ENCODE measurements at regions not wholly inside any gene's neighbourhood (a gene's known extent, or its start where the extent isn't known, plus 50 kb on each side); places are given as distances from the start of the nearest gene placed in this dataset.

DNA sequence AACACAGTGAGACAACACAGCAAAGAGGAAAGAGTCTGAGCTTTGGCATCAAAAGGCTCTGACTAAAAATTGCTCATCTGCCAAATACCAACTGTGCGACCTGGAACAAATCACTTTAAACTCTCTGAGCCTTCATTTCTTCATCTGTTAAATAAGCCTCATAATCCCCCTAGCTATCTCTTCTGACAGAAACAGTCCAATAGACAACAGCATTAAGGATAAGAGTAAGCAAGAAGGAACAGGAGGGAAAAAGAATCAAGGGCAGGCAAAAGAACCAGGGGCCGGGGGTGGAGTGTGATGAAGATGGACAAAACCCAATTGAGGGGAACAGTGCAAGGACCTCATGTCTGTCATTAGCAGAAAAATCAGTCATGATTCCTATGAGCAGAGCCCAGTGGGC is 79.4 kb upstream of the SETMAR start (continued):
- TF ChIP-seq FOXS1 (CRISPR knock-in tag; IDR thresholded peaks at IDR 0.05) (no peak), GATA3 (IDR thresholded peaks at IDR 0.05; ENCODE audit: borderline replicate concordance) (no peak), POLR2A (IDR thresholded peaks at IDR 0.05; ENCODE audit: low read length) (no peak)

- no peak for FAIRE-seq
- Histone ChIP-seq H3K4me2 (no peak overlapping the region), H3K4me1 (no peaks in the 10 kb centered on the region), H3K27ac (no peak overlapping the region), H3K4me3 (no peak overlapping the region), H3K9me3 (no peaks in the 10 kb centered on the region)
- no peak for TF ChIP-seq EHMT2 (IDR thresholded peaks at IDR 0.05; ENCODE audit: low read depth)
- no peak for TF ChIP-seq TP53 (CRISPR knock-in tag; IDR thresholded peaks at IDR 0.05)
- no peak for TF ChIP-seq NFE2L2 (conservative IDR thresholded peaks at IDR 0.05; ENCODE audit: low read length)
- no peak for TF ChIP-seq KDM5A (IDR thresholded peaks at IDR 0.05)
- no peak for TF ChIP-seq SMC3 (IDR thresholded peaks at IDR 0.05)
- no peak for TF ChIP-seq FOXS1 (CRISPR knock-in tag; IDR thresholded peaks at IDR 0.05)
- no peak for TF ChIP-seq PHF8 (IDR thresholded peaks at IDR 0.05; ENCODE audit: borderline replicate concordance, low read depth)
- TF ChIP-seq ATOH8 (CRISPR knock-in tag; IDR thresholded peaks at IDR 0.05; ENCODE audit: low read depth), result no peak
- no peak for TF ChIP-seq BCL3 (IDR thresholded peaks at IDR 0.05)
- no peak for TF ChIP-seq POLR2AphosphoS2 (conservative IDR thresholded peaks at IDR 0.05; ENCODE audit: low read length)
- TF ChIP-seq NR3C1 (IDR thresholded peaks at IDR 0.05), result no peak
- no peak for TF ChIP-seq POLR2A (IDR thresholded peaks at IDR 0.05; ENCODE audit: low read length)
- TF ChIP-seq HEYL (CRISPR knock-in tag; IDR thresholded peaks at IDR 0.05), result no peak
- TF ChIP-seq, protein P1, sequence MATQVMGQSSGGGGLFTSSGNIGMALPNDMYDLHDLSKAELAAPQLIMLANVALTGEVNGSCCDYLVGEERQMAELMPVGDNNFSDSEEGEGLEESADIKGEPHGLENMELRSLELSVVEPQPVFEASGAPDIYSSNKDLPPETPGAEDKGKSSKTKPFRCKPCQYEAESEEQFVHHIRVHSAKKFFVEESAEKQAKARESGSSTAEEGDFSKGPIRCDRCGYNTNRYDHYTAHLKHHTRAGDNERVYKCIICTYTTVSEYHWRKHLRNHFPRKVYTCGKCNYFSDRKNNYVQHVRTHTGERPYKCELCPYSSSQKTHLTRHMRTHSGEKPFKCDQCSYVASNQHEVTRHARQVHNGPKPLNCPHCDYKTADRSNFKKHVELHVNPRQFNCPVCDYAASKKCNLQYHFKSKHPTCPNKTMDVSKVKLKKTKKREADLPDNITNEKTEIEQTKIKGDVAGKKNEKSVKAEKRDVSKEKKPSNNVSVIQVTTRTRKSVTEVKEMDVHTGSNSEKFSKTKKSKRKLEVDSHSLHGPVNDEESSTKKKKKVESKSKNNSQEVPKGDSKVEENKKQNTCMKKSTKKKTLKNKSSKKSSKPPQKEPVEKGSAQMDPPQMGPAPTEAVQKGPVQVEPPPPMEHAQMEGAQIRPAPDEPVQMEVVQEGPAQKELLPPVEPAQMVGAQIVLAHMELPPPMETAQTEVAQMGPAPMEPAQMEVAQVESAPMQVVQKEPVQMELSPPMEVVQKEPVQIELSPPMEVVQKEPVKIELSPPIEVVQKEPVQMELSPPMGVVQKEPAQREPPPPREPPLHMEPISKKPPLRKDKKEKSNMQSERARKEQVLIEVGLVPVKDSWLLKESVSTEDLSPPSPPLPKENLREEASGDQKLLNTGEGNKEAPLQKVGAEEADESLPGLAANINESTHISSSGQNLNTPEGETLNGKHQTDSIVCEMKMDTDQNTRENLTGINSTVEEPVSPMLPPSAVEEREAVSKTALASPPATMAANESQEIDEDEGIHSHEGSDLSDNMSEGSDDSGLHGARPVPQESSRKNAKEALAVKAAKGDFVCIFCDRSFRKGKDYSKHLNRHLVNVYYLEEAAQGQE (IDR thresholded peaks at IDR 0.05), result no peak
- no peak for ATAC-seq
- POLR2A ChIA-PET, result no interaction called here
- CTCF ChIA-PET, result interaction anchor here (0.9 kb wide), 1 partner anchor 21 kb away, joined by 4 read pairs; no protein-coding TSS in a partner anchor
- no peak for DNase-seq (ENCODE audit: low read depth in 1 of 2, low spot score in 1 of 2)
These were observed 78.8 kb upstream of the SETMAR start for GRCh38 chr3:4224331-4224730.

DNA sequence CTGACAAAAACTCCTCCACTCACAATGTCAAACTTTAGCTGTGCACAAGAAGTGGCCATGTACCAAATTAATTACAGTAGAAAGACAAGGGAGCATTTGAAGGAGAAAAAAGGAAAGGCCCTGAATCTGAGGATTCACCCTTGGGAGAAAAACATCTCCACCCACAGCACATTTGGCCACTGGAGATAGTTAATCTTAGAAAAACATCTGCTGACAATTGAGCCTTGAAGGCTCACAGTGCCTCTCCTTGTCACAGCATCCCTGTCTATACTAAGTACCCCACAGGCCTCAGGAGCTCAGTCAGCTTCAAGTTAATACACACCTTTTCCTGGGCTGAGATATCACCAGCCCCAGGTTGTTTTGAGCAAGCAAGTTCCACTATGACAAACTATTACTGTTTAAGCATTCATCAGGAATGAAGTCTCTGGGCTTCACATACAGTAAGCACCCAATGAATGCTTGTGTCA is 78.1 kb upstream of the SETMAR start:
- TF ChIP-seq, protein P2, sequence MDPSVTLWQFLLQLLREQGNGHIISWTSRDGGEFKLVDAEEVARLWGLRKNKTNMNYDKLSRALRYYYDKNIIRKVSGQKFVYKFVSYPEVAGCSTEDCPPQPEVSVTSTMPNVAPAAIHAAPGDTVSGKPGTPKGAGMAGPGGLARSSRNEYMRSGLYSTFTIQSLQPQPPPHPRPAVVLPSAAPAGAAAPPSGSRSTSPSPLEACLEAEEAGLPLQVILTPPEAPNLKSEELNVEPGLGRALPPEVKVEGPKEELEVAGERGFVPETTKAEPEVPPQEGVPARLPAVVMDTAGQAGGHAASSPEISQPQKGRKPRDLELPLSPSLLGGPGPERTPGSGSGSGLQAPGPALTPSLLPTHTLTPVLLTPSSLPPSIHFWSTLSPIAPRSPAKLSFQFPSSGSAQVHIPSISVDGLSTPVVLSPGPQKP (IDR thresholded peaks at IDR 0.05; ENCODE audit: low read depth, low read length), result no peak
- no peak for TF ChIP-seq TP53 (CRISPR knock-in tag; IDR thresholded peaks at IDR 0.05)
- TF ChIP-seq NR3C1 (IDR thresholded peaks at IDR 0.05), result no peak
- TF ChIP-seq EHMT2 (IDR thresholded peaks at IDR 0.05; ENCODE audit: low read depth), result no peak
- TF ChIP-seq FOSL2 (IDR thresholded peaks at IDR 0.05), result no peak
- TF ChIP-seq FOSL2 (CRISPR knock-in tag; IDR thresholded peaks at IDR 0.05), result no peak
- no peak for TF ChIP-seq GATA3 (IDR thresholded peaks at IDR 0.05; ENCODE audit: borderline replicate concordance)
- TF ChIP-seq KDM1A (IDR thresholded peaks at IDR 0.05; ENCODE audit: low read depth), result no peak
- H3K4me2 ChIP-seq, result no peak overlapping the region
- no peaks in the 10 kb centered on the region for H3K9me3 ChIP-seq
- no peak overlapping the region for H3K27ac ChIP-seq
- POLR2A ChIA-PET, result no interaction called here
- DNase-seq (ENCODE audit: low read depth in 1 of 2, low spot score in 1 of 2) (no peak), ATAC-seq (no peak), FAIRE-seq (no peak)
- no peaks in the 10 kb centered on the region for H3K4me1 ChIP-seq
- CTCF ChIA-PET, result no interaction called here
- H3K4me3 ChIP-seq, result no peak overlapping the region

All from A549 (cell line).